Psoas muscle (tissue), 7 donors: ENCODE measurements at regions not wholly inside any gene's neighbourhood (a gene's known extent, or its start where the extent isn't known, plus 50 kb on each side); places are given as distances from the start of the nearest gene placed in this dataset.

Experiments used
- ATAC-seq, 4 donors: fragments of 200-7000 bp; cut with Tn5 transposase; one replicate each; pipeline ENCODE4 v1.9.1; 2020; ENCODE audit warnings: moderate library complexity in 3 of 4, mild to moderate bottlenecking in 2 of 4
- DNase-seq, 2 donors: peaks; one replicate each; pipeline ENCODE4 v3.0.0-alpha.2; 2020
- H3K27ac ChIP-seq: fragments of 200-600 bp; one replicate; pipeline ENCODE4 v1.8.0; 2022
- H3K27me3 ChIP-seq, 3 donors: fragments of 200-600 bp in 1 of 3; one replicate each; pipeline versions ENCODE4 v1.6.1 to v1.8.0; 2013 to 2022; ENCODE audit warnings: low read length in 2 of 3, mild to moderate bottlenecking in 2 of 3, moderate library complexity in 1 of 3; ENCODE audit not compliant: insufficient read depth in 3 of 3
- H3K36me3 ChIP-seq, 2 donors: fragments of 200-600 bp in 1 of 2; one replicate each; pipeline versions ENCODE4 v1.6.1 to v1.8.0; 2013 to 2022; ENCODE audit warnings: low read depth in 1 of 2, mild to moderate bottlenecking in 1 of 2, moderate library complexity in 1 of 2; ENCODE audit not compliant: insufficient read depth in 1 of 2
- H3K4me1 ChIP-seq: fragments of 200-600 bp; one replicate; pipeline ENCODE4 v1.8.0; 2022
- H3K4me3 ChIP-seq: fragments of 200-600 bp; one replicate; pipeline ENCODE4 v1.8.0; 2022; ENCODE audit warnings: mild to moderate bottlenecking
- H3K9me3 ChIP-seq: fragments of 200-600 bp; one replicate; pipeline ENCODE4 v1.8.0; 2022
- CTCF ChIP-seq: fragments of 200-600 bp; IDR thresholded peaks from one replicate; pipeline ENCODE4 v1.8.0; 2022; ENCODE audit warnings: antibody characterized with exemption
- WGBS, 3 donors: extraction: QIAGEN DNeasy Blood & Tissue Kit; methylation state at CpG; one replicate each; pipeline versions ENCODE4 v1.1.6 to v1.1.7; 2013; 5-methylcytosine and 5-hydroxymethylcytosine counted together
- intact Hi-C, 2 donors: fragments of 100-400 bp; cut with DNase I; formaldehyde crosslinking; loops; one replicate each; pipeline versions ENCODE4 v1.11.0 to v1.14.2; 2022
- donor health status: healthy with polysubstance abuse.
- donor health status: DM: no; HTN: no; CAD: no; lungs with moderate emphysema.
- donor health status: Bipolar disorder and iron deficiency.
- donor health status: healthy.
- donor health status: DM: yes; HTN: yes; CAD: no.
- donor health status: DM: no; HTN: no; CAD: no.
- donor health status: DM: yes; HTN: yes; CAD: no.

GRCh38 chrX:16222151-16222550, 54.9 kb downstream of the MAGEB17 start:
- no peak for TF ChIP-seq CTCF
- DNase-seq (no peak), ATAC-seq (no peak)
- Histone ChIP-seq H3K9me3 (peaks cover 4% of the 10 kb centered on the region), H3K27ac (no peak overlapping the region), H3K27me3 (no peaks in the 10 kb centered on the region), H3K4me1 (no peaks in the 10 kb centered on the region), H3K4me3 (no peak overlapping the region), H3K36me3 (no peaks in the 10 kb centered on the region)
- intact Hi-C loops: no loop called here

- WGBS, 3 donors: 88 to 100% (median 100%) methylated on average over 1 of the region's 1 CpG
- DNase-seq: no peak
- Histone ChIP-seq H3K36me3 (no peaks in the 10 kb centered on the region), H3K4me3 (no peak overlapping the region), H3K27ac (no peak overlapping the region), H3K27me3 (no peaks in the 10 kb centered on the region), H3K4me1 (no peaks in the 10 kb centered on the region), H3K9me3 (peaks cover 4% of the 10 kb centered on the region)
- ATAC-seq: no peak
- no peak for TF ChIP-seq CTCF
- intact Hi-C loops: no loop called here
These were observed 56.1 kb downstream of the MAGEB17 start for GRCh38 chrX:16223385-16223784.

GRCh38 chrX:16239211-16239610, 71.9 kb downstream of the MAGEB17 start:
- H3K27ac ChIP-seq: no peak overlapping the region
- no peak for DNase-seq
- intact Hi-C loops: no loop called here
- WGBS, 3 donors: 75 to 81% (median 77%) methylated on average over 4 of the region's 4 CpGs
- H3K27me3 ChIP-seq: peaks cover 0 to 3% (median 0%) of the 10 kb centered on the region in 3 donors
- no peak overlapping the region for H3K4me3 ChIP-seq
- no peak for TF ChIP-seq CTCF
- H3K36me3 ChIP-seq: no peaks in the 10 kb centered on the region
- no peak for ATAC-seq
- no peaks in the 10 kb centered on the region for H3K9me3 ChIP-seq
- H3K4me1 ChIP-seq: no peaks in the 10 kb centered on the region

- H3K27me3 ChIP-seq: peaks cover 0 to 3% (median 0%) of the 10 kb centered on the region in 3 donors
- TF ChIP-seq CTCF: no peak
- ATAC-seq (no peak), DNase-seq (no peak)
- H3K27ac ChIP-seq: no peak overlapping the region
- no peak overlapping the region for H3K4me3 ChIP-seq
- intact Hi-C loops: no loop called here
- WGBS, 3 donors: 80 to 86% (median 84%) methylated on average over 2 of the region's 2 CpGs
- no peaks in the 10 kb centered on the region for H3K36me3 ChIP-seq
- H3K9me3 ChIP-seq: no peaks in the 10 kb centered on the region
- no peaks in the 10 kb centered on the region for H3K4me1 ChIP-seq
These were observed 73.1 kb downstream of the MAGEB17 start for GRCh38 chrX:16240231-16240905.

- Histone ChIP-seq H3K27ac (no peak overlapping the region), H3K36me3 (no peaks in the 10 kb centered on the region), H3K27me3 (peaks cover 0 to 3% (median 0%) of the 10 kb centered on the region in 3 donors), H3K4me1 (no peaks in the 10 kb centered on the region), H3K9me3 (no peaks in the 10 kb centered on the region), H3K4me3 (no peak overlapping the region)
- no peak for DNase-seq
- TF ChIP-seq CTCF: no peak
- ATAC-seq: no peak
- intact Hi-C loops: no loop called here
These were observed 73.7 kb downstream of the MAGEB17 start for GRCh38 chrX:16240968-16241367.
